HG02938 (cell line): ENCODE measurements at regions not wholly inside any gene's neighbourhood (a gene's known extent, or its start where the extent isn't known, plus 50 kb on each side); places are given as distances from the start of the nearest gene placed in this dataset.

Source experiments
- ATAC-seq: cut with Tn5 transposase; IDR thresholded peaks from one replicate; pipeline ENCODE4 v1.9.1; 2021; ENCODE audit warnings: mild to moderate bottlenecking, moderate library complexity; ENCODE audit not compliant: unreplicated experiment

GRCh38 chr4:13892739-13893105 is 265.2 kb upstream of the BOD1L1 start:
- ATAC-seq, result no peak

- ATAC-seq, result no peak
These were observed 265.7 kb upstream of the BOD1L1 start for GRCh38 chr4:13893211-13893610.

- ATAC-seq, result no peak
These were observed 266.5 kb upstream of the BOD1L1 start for GRCh38 chr4:13893987-13894386.

GRCh38 chr4:13900780-13901179 is 273.3 kb upstream of the BOD1L1 start:
- no peak for ATAC-seq

GRCh38 chr4:13902146-13902545 is 274.6 kb upstream of the BOD1L1 start:
- ATAC-seq, result no peak

GRCh38 chr4:13903061-13903460 is 275.5 kb upstream of the BOD1L1 start:
- no peak for ATAC-seq

- ATAC-seq, result no peak
These were observed 276.4 kb upstream of the BOD1L1 start for GRCh38 chr4:13903901-13904300.

GRCh38 chr4:13905543-13905942 is 278.0 kb upstream of the BOD1L1 start:
- ATAC-seq, result no peak

GRCh38 chr4:13906727-13907126 is 279.2 kb upstream of the BOD1L1 start:
- ATAC-seq, result no peak

GRCh38 chr4:13907255-13907751 is 279.8 kb upstream of the BOD1L1 start:
- ATAC-seq, result no peak

- no peak for ATAC-seq
These were observed 280.9 kb upstream of the BOD1L1 start for GRCh38 chr4:13908455-13908854.

- no peak for ATAC-seq
These were observed 283.0 kb upstream of the BOD1L1 start for GRCh38 chr4:13910556-13910955.

GRCh38 chr4:13911256-13911655 is 283.7 kb upstream of the BOD1L1 start:
- ATAC-seq, result no peak

GRCh38 chr4:13912436-13912925 is 285.0 kb upstream of the BOD1L1 start:
- no peak for ATAC-seq

GRCh38 chr4:13912966-13913365 is 285.4 kb upstream of the BOD1L1 start:
- ATAC-seq, result no peak

- ATAC-seq, result no peak
These were observed 289.5 kb upstream of the BOD1L1 start for GRCh38 chr4:13917015-13917414.

GRCh38 chr4:13918110-13918509 is 290.6 kb upstream of the BOD1L1 start:
- no peak for ATAC-seq

GRCh38 chr4:13918991-13919441 is 291.5 kb upstream of the BOD1L1 start:
- ATAC-seq, result no peak

GRCh38 chr4:13920111-13920875 is 292.8 kb upstream of the BOD1L1 start:
- no peak for ATAC-seq

- no peak for ATAC-seq
These were observed 293.4 kb upstream of the BOD1L1 start for GRCh38 chr4:13920901-13921300.

GRCh38 chr4:13921805-13922204 is 294.3 kb upstream of the BOD1L1 start:
- no peak for ATAC-seq

GRCh38 chr4:13922459-13922858 is 294.9 kb upstream of the BOD1L1 start:
- ATAC-seq, result no peak
